Renal cortical epithelial cell (primary cell): ENCODE measurements at regions not wholly inside any gene's neighbourhood (a gene's known extent, or its start where the extent isn't known, plus 50 kb on each side); places are given as distances from the start of the nearest gene placed in this dataset.
"Not testable (repeated sequence)": the region's sequence is repeated elsewhere in the genome, so short reads cannot be mapped to it uniquely, and the experiment has no call there.

Experiments
- DNase-seq: peaks from one replicate; pipeline ENCODE4 v3.0.0-alpha.2; 2011; ENCODE audit warnings: low read depth

DNA sequence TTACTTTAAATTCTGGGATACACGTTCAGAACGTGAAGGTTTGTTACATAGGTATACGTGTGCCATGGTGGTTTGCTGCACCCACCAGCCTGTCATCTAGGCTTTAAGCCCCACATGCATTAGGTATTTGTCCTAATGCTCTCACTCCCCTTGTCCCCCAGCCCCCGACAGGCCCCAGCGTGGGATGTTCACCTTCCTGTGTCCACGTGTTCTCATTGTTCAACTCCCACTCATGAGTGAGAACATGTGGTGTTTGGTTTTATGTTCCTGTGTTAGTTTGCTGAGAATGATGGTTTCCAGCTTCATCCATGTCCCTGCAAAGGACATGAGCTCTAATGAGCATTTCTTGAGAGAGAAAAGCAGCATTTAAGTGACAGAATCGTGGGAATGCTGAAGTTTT is 726.6 kb downstream of the TDRD15 start:
- not testable (repeated sequence) for DNase-seq

DNA sequence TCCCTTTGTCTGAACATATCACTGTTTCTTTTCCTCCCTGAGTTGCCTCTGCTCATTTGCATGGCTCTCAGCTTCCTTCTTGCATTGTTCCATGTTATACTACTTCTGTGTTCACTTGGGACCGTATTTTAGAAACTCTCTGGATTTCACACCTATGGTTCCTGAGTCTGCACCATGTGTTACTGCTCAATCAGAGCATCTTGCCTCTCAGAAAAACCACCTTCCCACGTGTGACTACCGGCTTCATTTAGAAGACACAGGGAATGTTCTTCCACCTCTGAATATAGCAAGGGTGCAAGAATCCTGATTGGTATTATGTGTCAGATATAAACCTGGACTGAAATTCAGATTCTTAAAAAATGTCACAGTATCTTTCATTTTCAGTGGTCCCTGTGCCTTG is 731.2 kb downstream of the TDRD15 start:
- DNase-seq: no peak

DNA sequence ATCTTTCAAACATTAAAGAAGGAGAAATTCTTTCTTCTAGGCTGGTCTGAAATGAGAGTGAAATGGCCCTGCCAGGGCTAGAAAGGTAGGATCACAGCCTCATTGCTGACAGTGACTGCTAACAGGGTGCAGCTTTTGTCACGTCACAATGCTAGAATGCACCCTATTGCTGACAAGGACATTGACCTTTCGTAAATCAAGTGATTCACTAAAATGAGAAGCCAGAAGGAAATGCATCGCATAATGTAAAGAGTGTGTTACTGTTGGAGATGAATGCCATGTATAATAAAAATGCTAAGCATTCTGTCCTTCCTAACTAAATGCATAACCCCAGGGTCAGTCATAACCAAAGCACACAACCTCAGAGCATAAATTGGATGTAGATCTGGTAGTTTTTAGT is 732.9 kb downstream of the TDRD15 start:
- no peak for DNase-seq

DNA sequence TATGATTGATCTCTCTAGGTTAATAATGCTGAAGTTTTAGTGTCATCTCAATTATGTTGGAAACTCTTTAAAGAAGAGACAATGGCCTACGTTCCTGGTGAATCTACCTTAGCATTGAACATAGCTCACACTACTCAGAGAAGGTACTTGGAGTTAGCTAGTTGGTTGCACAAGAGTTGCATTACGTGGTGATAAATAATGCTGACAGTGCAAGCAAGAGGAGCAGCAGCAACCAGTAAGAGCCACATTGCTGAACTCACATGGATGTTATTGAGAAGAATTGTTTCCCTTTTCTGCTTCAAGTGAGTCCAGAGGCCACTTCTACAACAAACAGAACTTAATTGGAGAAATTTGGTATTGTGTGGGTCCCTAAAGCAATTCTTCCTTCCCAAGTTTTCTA is 737.1 kb downstream of the TDRD15 start:
- no peak for DNase-seq

DNA sequence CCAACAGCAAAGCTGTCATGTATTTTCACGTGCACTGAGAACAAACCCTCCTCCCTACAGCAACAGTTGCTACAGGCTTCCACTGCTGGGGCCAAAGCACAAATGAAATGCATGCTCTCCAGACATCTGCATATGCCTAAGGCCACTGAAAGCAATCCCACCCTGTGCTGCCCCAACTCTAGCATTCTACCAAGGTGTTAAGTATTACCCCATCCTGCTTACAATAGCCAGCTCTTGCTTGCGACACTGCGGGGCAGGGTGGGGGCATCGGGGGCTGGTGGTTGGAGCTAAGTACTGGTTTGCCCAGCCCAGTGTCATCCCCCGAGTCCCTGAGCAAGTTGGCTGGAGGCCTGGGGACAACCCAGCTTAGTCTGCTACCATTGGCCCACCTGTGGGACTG is 742.5 kb downstream of the TDRD15 start:
- DNase-seq: no peak

DNA sequence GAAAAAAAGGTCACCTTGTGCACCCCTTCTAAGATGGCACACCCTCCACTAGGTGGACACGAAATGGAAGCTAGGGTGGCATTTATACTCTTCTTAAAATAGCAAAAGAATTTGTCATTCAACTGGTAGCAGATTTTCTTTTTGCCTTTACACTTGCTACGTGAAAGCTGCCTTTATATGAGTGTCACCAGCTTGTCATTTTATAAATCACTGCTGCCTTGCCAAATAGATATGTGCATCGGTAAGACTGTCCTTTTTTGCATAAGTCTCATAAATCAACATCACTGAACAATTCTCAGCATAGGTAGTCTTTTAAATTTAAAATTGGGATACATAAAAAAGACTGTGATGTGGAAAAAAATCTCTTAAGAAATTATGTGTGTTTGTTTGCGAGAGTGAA is 764.1 kb downstream of the TDRD15 start:
- DNase-seq: no peak

DNA sequence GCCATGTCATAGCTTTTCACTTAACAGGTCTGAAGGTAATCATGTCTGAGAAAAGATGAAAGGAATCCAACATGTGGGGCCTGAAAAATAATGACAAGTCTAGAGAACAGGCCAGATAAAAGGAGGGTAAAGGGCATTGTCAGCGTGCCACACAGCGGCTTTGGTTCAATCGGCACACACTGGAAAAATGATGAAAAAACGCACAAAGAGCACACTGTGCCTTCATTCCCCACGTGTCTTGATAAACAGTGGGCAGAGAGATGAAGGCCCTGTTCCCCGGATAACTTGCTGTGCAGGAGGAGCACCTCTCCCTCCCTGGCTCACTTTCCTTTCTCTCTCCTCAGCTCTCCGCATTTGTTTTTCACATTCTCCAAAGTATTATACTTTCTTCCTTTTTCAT is 766.3 kb downstream of the TDRD15 start:
- no peak for DNase-seq

DNA sequence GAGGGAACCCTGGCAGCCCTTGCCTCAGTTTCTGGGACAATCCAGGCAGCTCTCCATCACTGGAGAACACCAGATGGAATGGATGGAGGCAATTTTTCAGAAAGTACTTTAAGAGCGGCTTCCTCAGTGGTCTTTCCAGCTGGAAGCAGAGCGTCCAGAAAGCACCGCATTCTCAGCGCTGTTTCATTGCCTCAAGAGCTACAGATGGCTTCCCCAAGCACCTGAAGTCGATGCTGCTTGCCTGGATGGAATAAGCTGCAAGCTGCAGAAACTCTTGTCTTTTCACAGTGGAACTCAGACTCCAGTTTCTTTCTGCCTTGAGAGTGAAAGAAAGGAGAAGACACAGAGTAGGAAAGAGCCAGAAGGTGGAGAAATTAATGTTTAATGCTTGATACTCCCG is 766.9 kb downstream of the TDRD15 start:
- DNase-seq: no peak

DNA sequence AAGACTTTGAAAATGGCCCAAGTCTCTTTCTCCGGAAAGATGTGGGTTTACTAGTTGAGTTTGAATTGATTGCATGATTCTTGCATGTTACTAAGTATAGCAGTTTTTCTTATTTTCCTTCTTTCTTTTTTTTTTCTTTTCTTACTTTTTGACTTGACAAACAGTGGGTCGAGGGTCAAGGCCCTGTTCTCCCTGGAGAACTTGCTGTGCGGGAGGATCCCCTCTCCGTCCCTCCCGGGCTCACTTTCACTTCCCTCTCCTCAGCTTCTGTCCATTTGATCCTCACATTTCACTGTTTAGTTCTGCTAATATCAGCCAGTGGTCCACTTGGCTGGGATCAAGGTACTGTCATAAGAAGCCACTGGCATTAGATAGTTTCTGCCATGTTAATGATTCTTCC is 767.4 kb downstream of the TDRD15 start:
- no peak for DNase-seq

DNA sequence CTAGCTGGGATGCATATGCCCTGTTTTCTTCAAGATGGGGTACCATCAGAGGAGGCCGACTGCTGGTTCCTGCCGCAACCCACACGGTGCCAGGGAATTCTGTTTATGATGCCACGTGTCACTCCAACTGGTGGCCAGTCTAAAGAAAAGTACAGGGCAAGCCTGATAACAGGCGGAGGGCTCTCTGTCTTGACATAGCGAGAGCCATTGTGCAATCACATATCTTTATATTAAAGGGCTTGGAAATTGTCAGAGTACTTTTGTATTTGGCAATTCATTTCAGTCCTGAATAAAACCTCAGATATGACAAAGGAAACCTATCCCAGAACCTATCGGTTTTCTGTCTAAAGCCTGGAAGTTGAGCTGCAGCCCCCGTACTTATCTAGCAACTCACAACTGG is 768.4 kb downstream of the TDRD15 start:
- no peak for DNase-seq

DNA sequence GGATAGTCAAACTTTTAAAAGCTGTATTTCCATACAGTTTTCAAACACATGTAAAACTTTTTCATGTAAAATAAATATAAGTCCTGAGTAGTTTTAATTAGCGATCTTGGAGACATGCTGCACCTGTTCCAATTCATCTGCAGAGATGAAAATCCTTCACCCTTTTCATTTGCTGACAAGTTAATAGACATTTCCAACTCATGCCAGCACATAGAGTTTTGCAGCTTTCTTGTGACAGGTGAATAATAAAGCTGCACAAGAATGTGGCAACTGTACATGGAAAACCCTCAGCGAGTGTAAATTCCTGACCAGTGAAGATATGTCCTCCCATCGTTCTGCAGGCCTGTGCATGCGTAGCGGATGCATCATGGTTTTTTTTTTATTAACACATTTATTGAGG is 771.4 kb downstream of the TDRD15 start:
- no peak for DNase-seq

DNA sequence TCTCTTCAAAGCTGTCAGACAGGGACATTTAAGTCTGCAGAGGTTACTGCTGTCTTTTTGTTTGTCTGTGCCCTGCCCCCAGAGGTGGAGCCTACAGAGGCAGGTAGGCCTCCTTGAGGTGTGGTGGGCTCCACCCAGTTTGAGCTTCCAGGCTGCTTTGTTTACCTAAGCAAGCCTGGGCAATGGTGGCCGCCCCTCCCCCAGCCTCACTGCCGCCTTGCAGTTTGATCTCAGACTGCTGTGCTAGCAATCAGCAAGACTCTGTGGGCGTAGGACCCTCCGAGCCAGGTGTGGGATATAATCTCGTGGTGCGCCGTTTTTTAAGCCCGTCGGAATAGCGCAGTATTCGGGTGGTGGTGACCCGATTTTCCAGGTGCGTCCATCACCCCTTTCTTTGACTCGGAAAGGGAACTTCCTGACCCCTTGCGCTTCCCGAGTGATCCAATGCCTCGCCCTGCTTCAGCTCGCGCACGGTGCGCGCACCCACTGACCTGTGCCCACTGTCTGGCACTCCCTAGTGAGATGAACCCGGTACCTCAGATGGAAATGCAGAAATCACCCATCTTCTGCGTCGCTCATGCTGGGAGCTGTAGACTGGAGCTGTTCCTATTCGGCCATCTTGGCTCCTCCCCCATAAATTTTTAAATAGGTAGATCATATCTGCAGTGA is 785.1 kb downstream of the TDRD15 start:
- not testable (repeated sequence) for DNase-seq

DNA sequence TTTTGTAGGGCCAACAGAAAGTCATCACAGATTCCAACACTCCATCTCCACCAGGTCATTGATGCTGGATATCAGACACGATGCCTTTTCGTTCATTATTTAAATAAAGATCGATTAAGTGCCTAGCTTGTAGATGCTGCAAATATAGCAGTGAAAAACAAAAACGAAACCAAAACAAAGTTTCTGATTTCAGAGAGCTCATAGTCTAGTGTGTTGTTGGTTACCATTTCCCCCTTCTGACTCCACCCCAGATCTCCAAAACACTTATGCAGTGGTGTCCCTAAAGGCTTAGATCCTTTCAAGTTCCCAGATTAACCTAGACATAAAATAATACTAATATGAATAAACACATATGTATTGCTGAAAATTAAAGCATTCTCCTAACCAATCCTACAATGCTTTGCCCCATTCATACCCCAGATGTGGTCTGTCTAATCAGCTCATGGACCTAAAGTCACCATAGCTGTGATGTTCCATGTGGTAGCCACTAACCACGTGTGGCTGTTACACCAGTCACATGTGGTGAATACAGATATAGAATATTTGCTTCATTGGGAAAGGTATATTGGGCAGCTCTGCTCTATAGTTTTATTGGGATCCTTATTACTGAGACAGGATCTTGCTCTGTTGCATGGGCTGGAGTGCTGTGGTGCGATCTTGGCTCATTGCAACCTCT is 787.2 kb downstream of the TDRD15 start:
- no peak for DNase-seq

DNA sequence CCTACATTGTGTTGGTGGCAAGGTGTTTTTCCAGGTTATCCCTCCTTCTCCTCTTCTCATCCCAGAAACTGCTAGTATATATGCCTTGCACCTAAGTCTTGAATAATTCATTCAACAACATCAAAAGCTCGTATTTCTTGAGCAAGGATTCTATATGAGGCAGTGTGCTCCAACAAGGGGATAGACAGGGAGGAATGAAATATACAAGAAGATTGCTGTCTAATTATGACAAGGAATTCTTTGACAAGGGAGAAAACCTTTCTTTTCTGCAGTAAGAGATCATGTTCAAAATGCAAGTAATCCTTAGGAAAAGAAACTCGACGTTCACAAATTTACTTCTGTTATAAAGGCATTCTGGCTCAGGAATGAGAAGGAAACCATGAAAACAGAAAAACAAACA is 788.6 kb downstream of the TDRD15 start:
- no peak for DNase-seq

DNA sequence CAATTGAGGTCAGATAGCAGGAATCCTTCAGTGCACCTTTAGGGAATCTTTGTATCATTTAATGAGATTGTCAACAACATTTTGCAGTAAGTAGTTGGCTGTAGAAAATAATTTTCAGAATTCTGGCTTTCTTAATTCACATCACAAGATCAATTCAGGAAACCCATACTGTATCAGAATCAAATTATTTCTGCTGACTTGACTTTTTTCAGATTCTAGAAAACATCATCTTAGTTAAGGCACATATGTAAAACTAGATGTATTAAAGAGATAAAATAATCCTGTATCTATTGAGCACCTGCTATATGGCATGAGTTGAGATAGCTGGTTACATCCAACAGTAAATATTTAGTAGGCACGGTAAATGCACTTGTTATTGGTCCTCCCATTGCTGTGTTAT is 791.4 kb downstream of the TDRD15 start:
- DNase-seq: no peak

DNA sequence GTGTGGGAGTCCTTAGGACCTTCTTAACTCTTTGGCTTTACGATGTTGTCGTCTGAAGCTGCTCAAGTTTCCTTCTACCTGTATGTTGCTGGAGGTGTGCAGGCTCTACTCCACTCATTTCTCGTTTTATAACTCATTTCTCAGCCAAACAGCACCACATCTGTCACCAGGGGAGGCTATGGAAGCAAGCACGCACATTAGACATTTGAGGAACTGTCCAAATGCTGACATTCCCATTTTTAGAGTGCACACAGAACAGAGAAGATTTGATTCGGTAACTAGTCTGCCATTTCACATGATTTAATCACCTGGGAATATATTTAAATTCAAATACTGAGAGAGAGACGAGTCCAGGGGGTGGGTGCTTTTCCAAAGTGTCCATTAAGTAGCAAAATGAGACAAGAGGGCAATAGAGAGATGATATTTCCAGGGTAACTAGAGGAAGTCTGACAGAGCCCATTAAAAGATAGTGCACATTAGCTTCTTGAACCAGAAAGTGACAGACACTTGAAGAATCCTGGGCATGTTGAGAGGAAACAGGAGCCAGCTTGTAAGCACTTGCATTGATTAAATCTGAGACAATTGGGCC is 793.3 kb downstream of the TDRD15 start:
- DNase-seq: no peak

DNA sequence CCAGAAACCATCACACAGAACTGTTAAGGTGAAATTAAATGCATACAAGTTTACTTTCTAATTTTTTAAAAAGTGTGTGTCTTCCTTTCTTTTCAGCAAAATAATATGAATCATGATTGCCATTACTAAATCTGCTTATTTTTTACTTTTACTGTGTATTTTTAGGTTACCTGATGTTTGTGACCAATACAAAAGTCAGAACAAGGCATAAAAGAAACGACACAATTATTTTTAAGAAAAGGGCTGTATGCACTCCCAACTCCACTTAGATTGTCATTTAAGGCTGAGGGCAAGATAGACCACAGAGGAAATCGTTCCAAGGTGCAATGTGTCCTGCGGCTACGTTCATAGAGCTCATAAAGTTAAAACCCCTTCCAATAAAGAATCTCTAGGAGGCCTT is 797.0 kb downstream of the TDRD15 start:
- no peak for DNase-seq

DNA sequence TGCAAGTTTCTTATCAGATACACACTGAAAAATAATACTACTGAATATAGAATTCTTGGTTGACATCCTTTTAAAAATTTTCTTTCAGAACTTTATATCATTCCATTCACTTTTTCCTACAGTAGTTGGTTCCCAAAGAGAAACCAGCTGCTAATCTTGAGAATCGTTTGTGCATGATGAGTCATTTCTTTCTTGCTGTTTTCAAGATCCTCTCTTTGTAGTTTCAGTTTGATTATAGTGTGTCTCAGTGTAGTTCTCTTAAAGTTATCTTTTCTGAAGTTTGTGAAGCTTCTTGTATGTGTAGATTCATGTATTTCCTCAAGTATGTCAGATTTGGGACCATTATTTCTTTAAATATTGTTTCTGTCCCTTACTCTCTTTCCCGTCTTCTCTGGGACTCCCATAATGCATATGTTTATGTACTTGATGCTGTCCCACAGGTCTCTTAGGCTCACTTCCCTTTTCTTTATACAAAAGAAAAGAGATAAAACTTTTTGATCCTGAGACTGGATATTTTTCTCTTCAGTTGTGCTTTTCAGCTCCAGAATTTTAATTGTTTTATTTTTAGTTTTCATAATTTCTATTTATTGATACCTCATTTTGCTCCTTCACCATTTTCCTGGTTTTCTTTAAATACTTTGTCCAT is 801.0 kb downstream of the TDRD15 start:
- no peak for DNase-seq

DNA sequence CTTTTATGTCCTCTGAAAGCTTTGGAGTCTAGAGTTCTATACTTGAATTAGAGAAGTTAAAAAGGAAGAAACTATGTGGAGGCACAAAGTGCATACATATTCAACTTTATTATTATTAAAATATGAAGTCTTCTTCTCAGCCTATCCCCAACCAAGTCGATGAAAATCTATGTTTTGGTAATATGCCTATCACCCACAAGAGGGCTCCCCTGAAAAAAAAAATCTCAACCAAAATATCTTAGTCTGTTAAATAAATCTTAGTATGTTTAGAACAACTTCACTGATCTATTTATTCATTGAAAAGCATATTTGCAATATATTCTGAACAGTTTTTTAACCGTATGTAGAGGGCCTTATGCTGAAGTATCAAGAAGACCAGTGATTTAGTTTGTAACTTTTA is 804.5 kb downstream of the TDRD15 start:
- no peak for DNase-seq

DNA sequence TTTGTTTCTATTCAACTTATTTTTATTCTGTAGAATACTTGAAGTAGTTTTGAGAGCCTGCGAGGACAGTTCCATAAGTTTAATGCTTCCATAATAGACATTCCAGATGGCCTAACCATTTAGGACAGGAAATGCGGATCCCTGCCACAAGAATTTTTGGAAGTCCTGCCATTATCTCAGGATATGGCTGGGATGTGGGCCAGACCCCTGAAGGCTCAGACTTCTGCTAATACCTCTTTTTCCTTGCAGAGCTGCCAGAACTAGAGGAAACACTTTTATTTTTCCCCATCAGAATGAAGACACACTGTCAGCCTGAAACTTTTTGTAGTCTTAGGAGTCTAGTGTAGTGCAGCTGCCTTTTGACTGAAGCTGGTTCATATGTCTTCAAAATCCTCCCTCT is 806.5 kb downstream of the TDRD15 start:
- no peak for DNase-seq

DNA sequence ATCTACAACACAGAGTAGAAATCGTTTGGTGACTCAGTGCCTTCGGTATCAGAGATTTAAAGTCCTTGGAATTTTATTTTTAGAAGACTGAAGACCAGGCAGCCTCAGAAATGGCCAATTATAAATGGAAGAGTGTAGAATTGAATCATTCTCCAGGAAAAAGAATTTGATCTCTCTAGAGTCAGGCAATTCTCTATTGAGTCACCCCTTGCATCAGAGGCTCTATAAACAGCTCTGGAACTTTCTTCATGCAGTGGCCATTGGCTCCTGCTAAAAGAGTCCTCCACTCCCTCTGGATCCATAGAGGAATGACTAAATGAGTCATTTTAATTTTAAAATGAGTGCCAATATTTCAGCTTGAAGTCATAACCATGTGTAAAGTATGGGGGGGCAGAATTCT is 816.2 kb downstream of the TDRD15 start:
- DNase-seq: no peak

DNA sequence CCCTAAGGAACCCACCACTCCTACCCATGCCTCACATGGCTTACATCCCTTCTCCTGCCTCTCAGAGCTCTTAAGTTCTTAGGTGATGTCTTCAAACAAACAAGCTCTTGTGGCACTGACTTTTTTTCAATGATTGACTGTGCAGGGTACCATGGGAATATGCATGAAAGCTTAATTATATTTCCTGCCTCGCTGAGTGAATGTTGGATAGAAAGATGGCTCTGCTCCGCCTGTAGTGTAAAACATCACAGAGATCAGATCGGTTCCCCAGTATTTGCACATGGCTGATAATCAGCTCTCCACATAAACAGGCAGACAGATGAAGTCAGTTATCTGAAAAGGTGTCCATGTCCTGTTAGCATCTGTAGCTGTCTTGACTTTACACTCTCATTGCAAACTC is 820.8 kb downstream of the TDRD15 start:
- no peak for DNase-seq

DNA sequence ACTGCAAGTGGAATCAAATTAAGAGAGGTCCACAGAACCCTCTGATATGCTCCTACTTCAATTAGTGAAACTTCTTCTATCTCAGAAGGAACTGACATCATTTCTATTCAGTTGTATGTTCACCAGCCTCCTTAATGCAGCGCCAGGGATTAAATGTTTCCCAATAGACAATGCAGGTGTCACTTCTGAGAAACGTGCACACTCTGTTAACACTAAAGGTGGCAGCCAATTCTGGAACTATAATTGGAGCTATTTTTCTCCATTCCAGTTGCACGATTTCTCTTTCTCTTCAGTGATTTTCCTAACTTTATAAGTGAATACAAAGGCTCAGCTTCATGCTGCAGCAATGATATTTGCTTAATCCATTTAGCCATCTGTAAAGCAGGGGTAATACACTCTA is 821.9 kb downstream of the TDRD15 start:
- no peak for DNase-seq
